Kidney capillary endothelial cell (primary cell): ENCODE measurements at regions not wholly inside any gene's neighbourhood (a gene's known extent, or its start where the extent isn't known, plus 50 kb on each side); places are given as distances from the start of the nearest gene placed in this dataset.
"Not testable (repeated sequence)": the region's sequence is repeated elsewhere in the genome, so short reads cannot be mapped to it uniquely, and the experiment has no call there.

ENCODE experiments used
- DNase-seq: peaks from one replicate; pipeline ENCODE4 v3.0.0-alpha.2; 2018; ENCODE audit warnings: low spot score

DNA sequence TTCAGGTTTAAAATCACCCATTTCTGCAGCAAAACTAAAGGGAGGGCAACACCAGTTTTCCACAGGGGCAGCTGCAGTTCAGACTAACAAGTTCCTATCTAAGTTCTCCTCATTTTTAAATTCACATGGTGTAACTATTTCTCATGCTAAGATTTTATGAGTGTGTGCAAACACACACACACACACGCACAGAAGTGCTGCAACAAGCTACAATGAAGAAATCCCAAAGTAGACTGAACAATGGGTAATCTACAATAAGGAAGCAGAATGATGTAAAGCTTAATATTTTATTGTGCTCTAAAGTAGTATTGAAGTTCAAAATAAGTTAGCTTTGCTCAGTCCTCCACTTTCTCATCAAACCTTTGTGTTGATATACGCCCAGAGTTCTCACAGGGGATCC, 140.8 kb upstream of the SPATA31A3 start:
- not testable (repeated sequence) for DNase-seq

- not testable (repeated sequence) for DNase-seq
These were observed 124.4 kb upstream of the SPATA31A3 start for GRCh38 chr9:67116761-67117160.

DNA sequence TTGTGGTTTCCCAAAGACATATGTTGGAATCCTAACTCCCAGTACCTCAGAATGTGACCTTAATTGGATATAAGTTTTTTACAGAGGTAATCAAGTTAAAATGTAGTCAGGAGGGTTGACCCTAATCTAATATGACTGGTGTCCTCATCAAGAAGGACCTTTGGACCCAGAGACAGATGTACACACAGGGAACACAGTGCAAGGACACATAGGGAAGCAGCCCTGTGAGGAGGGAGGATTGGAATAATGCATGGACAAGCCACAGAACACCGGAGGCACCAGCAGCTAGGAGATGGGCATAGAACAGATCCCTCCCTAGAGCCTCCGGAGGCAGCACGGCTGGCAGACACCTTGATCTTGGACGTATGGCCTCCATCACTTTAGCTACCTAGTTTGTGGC, 119.8 kb upstream of the SPATA31A3 start:
- DNase-seq, result not testable (repeated sequence)

- DNase-seq, result not testable (repeated sequence)
These were observed 119.4 kb upstream of the SPATA31A3 start for GRCh38 chr9:67111733-67112132.

DNA sequence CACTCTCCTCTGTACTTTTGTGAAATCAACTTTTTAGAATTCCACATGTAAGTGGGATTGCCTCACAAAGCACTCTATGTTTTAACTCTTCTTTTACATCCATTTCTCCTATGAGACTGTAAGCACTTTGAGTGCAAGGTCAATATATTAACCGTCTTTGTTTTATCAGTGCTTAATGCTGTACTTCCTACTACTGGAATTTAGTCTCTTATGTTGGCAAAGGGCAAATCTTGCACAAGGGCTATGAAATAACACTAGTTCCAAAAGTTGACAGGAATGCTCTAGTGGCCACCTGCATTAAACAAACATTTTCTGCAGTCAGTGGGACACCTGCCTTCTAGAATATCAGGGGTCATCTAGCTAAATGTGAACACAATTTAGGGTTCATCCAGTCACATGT, 117.5 kb upstream of the SPATA31A3 start:
- not testable (repeated sequence) for DNase-seq

- DNase-seq, result not testable (repeated sequence)
These were observed 114.3 kb upstream of the SPATA31A3 start for GRCh38 chr9:67106659-67107058.

- not testable (repeated sequence) for DNase-seq
These were observed 110.3 kb upstream of the SPATA31A3 start for GRCh38 chr9:67102506-67103276.

DNA sequence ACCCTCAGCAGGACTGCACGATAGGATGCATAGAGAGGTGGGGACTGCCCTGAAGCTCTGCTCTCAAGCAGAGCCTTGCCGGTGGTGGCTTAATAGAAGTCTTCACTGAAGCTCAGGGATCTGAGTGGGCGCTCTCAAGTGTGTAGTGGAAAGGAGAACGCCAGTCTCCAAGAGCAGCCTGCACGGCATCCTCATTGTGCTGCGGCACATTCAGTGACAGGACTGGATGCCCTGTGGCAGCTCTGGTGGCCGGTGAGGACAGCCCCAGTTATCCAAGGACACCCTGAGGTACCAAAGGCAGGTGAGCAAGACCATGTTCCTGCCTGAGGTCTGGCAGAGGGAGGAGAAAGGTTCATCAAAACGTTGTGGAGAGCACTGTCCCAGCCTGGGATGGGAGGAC, 98.8 kb upstream of the SPATA31A3 start:
- DNase-seq, result not testable (repeated sequence)

DNA sequence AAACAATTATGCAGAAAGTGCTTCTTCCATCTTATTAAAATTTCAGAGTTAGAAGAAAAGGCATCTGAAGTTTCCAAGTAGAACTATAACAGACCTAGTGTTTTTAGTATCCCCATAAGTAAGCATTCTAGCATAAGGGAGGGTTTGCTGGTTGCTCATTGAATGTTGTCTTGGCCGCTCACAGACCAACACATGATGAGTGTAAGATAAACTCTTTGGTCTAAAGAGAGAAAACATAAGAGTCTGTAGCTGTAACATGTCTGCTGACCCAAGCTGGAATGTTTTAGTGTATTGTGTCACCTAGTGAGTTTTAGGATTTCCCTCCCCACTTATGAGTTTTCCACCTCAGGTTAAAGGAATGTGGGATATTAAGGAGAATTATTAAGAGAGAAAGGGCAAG, 94.5 kb upstream of the SPATA31A3 start:
- DNase-seq, result not testable (repeated sequence)

GRCh38 chr9:67066140-67066539, 73.8 kb upstream of the SPATA31A3 start:
- DNase-seq, result not testable (repeated sequence)

GRCh38 chr9:67058898-67059715, 66.8 kb upstream of the SPATA31A3 start:
- DNase-seq, result peak; percentile 0
